ACHN (cell line): ENCODE measurements at regions not wholly inside any gene's neighbourhood (a gene's known extent, or its start where the extent isn't known, plus 50 kb on each side); places are given as distances from the start of the nearest gene placed in this dataset.
A peak's percentile ranks its signal among the peaks of the same experiment; 100 is the strongest.

Experiments
- DNase-seq: peaks from one replicate; pipeline ENCODE4 v3.0.0-alpha.2; 2015
- in situ Hi-C: cut with HindIII; loops from 2 replicates; pipeline ENCODE4 v1.10.0; 2017; ENCODE audit warnings: low sequenced_read_pairs, low pct_ligation_motif_present, low pct_unique_long_range_greater_than_20kb

- in situ Hi-C loops = no loop called here
- DNase-seq = no peak
Measured at GRCh38 chr3:28846971-28847478, 433.8 kb upstream of the RBMS3 start.

GRCh38 chr3:28847736-28848135 lies 433.1 kb upstream of the RBMS3 start:
- in situ Hi-C loops = no loop called here
- no peak for DNase-seq

- no peak for DNase-seq
- in situ Hi-C loops = no loop called here
Measured at GRCh38 chr3:28850186-28850585, 430.7 kb upstream of the RBMS3 start.

GRCh38 chr3:28853830-28854229 lies 427.0 kb upstream of the RBMS3 start:
- in situ Hi-C loops = no loop called here
- peak; percentile 10 for DNase-seq

- in situ Hi-C loops = no loop called here
Measured at GRCh38 chr3:28856796-28857195, 424.1 kb upstream of the RBMS3 start.

GRCh38 chr3:28859897-28860296 lies 421.0 kb upstream of the RBMS3 start:
- in situ Hi-C loops = no loop called here
- no peak for DNase-seq

More at GRCh38 chr3:28856796-28857195, 424.1 kb upstream of the RBMS3 start:
- DNase-seq = no peak

- in situ Hi-C loops = no loop called here
- no peak for DNase-seq
Measured at GRCh38 chr3:28860307-28860706, 420.6 kb upstream of the RBMS3 start.

GRCh38 chr3:28863186-28863585 lies 417.7 kb upstream of the RBMS3 start:
- in situ Hi-C loops = no loop called here
- DNase-seq = no peak

GRCh38 chr3:28867836-28868235 lies 413.0 kb upstream of the RBMS3 start:
- in situ Hi-C loops = no loop called here
- no peak for DNase-seq

- DNase-seq = no peak
- in situ Hi-C loops = no loop called here
Measured at GRCh38 chr3:28868897-28869296, 412.0 kb upstream of the RBMS3 start.

GRCh38 chr3:28877912-28878311 lies 403.0 kb upstream of the RBMS3 start:
- in situ Hi-C loops = no loop called here
- no peak for DNase-seq

- in situ Hi-C loops = no loop called here
- no peak for DNase-seq
Measured at GRCh38 chr3:28890373-28890772, 390.5 kb upstream of the RBMS3 start.

GRCh38 chr3:28891485-28891884 lies 389.4 kb upstream of the RBMS3 start:
- in situ Hi-C loops = no loop called here
- no peak for DNase-seq

GRCh38 chr3:28900301-28900700 lies 380.6 kb upstream of the RBMS3 start:
- in situ Hi-C loops = no loop called here
- DNase-seq = no peak

GRCh38 chr3:28901018-28901417 lies 379.9 kb upstream of the RBMS3 start:
- in situ Hi-C loops = no loop called here
- DNase-seq = no peak

- in situ Hi-C loops = no loop called here
- DNase-seq = no peak
Measured at GRCh38 chr3:28903171-28903601, 377.7 kb upstream of the RBMS3 start.

- in situ Hi-C loops = no loop called here
- no peak for DNase-seq
Measured at GRCh38 chr3:28905798-28906197, 375.1 kb upstream of the RBMS3 start.

- in situ Hi-C loops = no loop called here
- no peak for DNase-seq
Measured at GRCh38 chr3:28906561-28907310, 374.1 kb upstream of the RBMS3 start.

GRCh38 chr3:28907616-28908015 lies 373.3 kb upstream of the RBMS3 start:
- peak; percentile 40 for DNase-seq
- in situ Hi-C loops = no loop called here

- in situ Hi-C loops = no loop called here
- DNase-seq = no peak
Measured at GRCh38 chr3:28912120-28912885, 368.6 kb upstream of the RBMS3 start.
